ENCODE measurements at regions not wholly inside any gene's neighbourhood (a gene's known extent, or its start where the extent isn't known, plus 50 kb on each side); places are given as distances from the start of the nearest gene placed in this dataset.
"Not testable (repeated sequence)": the region's sequence is repeated elsewhere in the genome, so short reads cannot be mapped to it uniquely, and the experiment has no call there.

GRCh38 chr6:56839533-56840183 lies 115.2 kb upstream of the BEND6 start:
- no peak for DNase-seq (ENCODE audit: low read depth in 2 of 3, low spot score in 2 of 3)

DNA sequence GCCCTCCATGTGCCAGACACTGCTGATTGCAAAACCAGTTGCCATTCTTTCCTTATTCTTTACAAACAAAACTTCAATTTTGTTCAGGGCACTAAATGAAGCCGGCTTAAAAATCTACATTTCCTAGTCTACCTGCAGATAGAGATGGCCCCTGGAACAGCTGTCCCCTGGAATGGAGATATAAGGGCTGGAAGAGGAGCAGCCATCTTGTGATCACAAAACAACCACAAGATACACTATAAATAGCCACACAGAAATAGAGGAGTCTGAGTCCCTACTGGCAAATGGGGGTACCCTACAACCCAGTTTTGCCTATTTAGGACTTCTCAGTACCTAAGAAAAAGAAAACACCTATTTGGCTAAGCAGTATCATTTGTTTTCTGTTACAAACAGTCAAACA lies 115.9 kb upstream of the BEND6 start:
- no peak for DNase-seq (ENCODE audit: low read depth in 2 of 3, low spot score in 2 of 3)

- no peak for DNase-seq (ENCODE audit: low read depth in 2 of 3, low spot score in 2 of 3)
Observed at GRCh38 chr6:56838016-56838555, 116.8 kb upstream of the BEND6 start.

DNA sequence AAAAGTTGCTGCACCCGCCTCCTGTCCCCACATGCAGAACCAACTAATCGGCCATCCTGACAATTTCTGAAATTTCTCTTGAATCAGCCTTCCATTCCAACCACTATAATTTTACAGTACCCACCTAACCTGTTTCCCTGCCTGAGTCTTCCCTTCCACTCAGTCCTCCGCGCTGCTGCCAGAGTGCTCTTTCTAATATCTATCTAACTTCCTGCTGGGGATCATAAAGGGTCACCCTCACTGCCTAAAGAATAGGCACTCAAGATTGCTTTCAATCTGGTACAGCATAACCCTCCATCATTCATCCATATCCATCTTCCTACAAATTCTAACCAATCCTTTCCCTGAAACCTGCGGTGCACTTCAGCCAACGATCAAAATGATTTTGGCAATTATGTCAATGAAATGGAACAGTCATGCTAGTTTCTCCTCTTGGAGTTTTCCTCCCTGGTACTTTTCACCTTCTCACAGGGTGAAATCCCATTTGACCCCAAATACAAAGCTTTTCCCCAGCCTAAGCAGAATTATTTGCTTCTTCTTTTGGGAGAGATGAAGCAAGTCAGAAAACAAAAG lies 117.5 kb upstream of the BEND6 start:
- DNase-seq (ENCODE audit: low read depth in 2 of 3, low spot score in 2 of 3) = no peak

DNA sequence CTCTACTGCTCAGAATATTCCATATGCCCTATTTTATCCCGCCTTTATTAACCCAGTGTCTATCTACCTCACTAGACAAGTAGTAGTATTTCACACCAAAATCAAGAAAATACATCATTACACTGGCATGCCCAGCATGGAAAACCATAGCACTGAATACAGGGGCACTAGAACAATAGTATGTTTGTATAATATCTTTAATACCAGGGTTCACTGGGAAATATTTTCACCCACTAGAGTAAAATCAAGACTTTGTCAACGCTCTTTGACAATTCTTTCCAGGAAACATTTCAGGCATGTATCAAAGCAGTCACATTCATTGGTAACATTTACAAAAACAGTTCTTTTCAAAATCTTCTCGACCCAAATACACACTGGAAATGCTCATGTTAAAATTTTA lies 119.3 kb upstream of the BEND6 start:
- DNase-seq (ENCODE audit: low read depth in 2 of 3, low spot score in 2 of 3) = no peak

- DNase-seq (ENCODE audit: low read depth in 2 of 3, low spot score in 2 of 3) = no peak
Observed at GRCh38 chr6:56833873-56834272, 121.0 kb upstream of the BEND6 start.

DNA sequence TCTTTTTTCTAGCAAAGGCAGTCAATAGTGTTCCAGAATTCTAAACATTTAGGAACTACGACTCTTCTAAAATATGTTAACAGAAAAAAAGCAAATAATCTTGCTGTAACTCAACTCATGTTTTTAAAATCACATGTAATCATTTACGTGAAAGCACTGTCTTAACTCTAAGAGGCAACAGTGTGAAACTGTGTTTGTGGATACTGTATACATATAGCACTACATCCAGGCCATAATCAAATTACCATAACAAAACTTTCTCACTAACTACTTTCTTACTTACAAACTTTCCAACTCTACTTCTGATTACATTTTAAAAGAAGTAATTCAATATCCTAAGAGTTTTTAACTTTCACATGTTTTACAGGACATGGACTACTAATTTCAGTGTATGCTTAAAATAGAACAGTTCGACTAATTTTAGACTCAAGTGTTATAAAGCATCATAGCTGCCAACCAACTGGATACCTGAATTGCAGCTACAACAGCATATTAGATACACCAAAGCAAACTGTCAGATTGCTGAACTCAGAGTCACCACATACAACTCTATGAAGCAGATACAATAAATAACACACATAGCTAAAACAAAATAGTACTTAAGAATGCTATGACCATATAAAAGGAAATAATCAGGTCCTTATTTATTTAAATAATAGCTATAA lies 121.6 kb upstream of the BEND6 start:
- DNase-seq (ENCODE audit: low read depth in 2 of 3, low spot score in 2 of 3) = no peak

DNA sequence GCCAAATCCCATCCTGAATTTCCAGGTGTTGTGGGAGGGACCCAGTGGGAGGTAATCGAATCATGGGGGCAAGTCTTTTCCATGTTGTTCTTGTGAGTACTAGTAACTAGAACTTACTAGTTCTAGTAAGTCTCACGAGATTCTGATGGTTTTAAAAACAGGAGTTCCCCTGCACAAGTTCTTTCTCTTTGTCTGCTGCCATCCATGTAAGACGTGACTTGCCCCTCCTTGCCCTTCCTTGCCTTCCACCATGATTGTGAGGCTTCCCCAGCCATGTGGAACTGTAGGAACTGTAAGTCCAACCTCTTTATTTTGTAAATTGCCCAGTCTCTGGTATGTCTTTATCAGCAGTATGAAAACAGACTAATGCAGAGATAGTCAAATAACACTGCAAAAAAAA lies 122.7 kb upstream of the BEND6 start:
- no peak for DNase-seq (ENCODE audit: low read depth in 2 of 3, low spot score in 2 of 3)

DNA sequence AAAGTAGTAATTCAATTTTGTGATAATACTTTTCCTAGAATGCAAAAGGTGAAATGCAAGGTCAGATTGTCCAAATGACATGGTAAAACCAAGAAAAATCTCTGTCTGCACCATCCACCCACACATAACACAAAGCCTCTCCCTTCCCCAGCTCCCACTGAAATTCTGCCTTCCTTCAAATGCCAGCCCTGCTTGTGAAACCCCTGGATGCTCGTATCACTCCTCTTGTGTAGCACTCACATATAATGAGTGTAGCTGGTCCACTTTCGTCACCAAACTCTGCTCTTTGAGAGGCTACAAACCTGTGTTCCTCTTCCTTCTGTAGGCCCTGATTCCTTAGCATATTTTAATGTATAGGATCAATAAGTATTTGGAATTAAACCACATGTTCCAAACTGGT lies 123.6 kb upstream of the BEND6 start:
- no peak for DNase-seq (ENCODE audit: low read depth in 2 of 3, low spot score in 2 of 3)

DNA sequence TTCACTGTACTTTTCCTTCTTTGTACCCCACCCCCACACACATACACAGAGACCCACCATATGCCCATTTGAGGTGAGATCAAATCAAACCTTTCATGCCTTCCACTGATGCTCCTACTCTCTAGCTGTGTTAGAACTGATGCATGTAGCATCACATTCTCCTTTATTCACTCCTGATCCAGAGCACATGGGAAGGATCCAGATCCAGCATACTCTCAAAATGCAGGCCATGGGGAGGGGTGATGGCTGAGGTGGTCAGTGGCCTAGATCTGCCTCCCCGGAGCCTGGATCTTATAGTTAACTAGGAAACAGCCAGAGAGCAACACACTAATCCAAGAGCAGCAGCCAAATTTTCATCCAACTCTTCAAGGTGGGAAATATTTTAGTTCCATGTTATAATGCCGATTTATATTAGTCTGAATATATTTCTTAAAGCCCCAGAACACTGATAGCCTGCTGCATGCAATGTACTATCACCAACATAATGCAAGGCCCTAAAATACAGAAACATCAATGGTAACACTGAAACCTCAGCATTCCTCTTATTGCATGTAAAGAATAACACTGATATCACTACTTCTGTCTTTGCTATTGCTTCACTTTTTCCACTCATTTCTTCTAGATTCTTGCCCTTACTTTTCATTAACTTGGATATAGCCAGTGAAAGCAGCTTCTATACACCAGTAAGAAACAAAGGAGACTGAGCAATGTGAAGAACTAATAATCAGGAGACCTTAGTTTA lies 126.8 kb upstream of the BEND6 start:
- DNase-seq (ENCODE audit: low read depth in 2 of 3, low spot score in 2 of 3) = no peak

DNA sequence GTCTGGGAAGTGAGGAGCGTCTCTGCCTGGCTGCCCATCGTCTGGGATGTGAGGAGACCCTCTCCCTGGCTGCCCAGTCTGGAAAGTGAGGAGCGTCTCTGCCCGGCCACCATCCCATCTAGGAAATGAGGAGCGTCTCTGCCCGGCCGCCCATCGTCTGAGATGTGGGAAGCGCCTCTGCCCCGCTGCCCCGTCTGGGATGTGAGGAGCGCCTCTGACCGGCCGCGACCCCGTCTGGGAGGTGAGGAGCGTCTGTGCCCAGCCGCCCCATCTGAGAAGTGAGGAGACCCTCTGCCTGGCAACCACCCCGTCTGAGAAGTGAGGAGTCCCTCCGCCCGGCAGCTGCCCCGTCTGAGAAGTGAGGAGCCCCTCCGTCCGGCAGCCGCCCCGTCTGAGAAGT lies 130.5 kb upstream of the BEND6 start:
- DNase-seq (ENCODE audit: low read depth in 2 of 3, low spot score in 2 of 3) = not testable (repeated sequence)

GRCh38 chr6:56821005-56821432 lies 133.9 kb upstream of the BEND6 start:
- DNase-seq (ENCODE audit: low read depth in 2 of 3, low spot score in 2 of 3) = no peak

DNA sequence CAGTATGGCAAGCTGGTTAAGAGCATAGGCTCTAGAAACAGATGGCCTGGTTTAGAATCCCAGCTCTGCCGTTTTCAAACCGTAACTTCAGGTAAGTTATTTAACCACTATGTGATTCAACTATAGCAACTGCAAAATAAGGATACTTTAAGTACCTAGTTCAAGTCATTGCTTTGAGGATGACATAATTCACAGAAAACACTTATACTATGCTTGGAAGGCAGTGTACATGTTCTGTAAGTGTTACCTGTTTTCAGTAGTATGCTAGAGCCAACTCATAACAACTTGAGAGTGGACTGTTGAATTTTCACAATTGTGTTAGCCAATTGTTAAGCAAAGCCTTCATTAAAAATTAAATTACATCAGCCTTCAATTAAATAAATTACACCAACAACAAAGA lies 134.8 kb upstream of the BEND6 start:
- DNase-seq (ENCODE audit: low read depth in 2 of 3, low spot score in 2 of 3) = no peak

GRCh38 chr6:56819604-56820003 lies 135.3 kb upstream of the BEND6 start:
- no peak for DNase-seq (ENCODE audit: low read depth in 2 of 3, low spot score in 2 of 3)

DNA sequence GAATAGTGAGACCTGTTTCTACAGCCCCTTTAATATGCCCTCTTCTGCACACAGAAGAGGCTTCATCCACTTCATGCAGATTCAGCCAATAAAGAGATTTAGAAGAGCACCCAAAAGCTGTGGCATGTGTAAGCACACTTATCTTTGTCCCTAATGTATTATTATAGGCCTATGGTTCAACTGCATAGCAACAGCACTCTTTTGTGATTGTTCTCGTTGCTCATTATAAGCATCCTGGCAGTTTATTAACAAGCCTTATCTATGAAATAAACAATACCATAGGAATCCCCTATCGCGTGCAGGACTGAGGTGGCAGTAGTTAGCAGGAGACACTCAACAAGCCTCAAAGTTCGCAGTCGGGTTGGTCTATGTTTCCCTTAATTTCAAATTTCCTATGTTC lies 138.5 kb upstream of the BEND6 start:
- no peak for DNase-seq (ENCODE audit: low read depth in 2 of 3, low spot score in 2 of 3)

GRCh38 chr6:56815436-56815835 lies 139.5 kb upstream of the BEND6 start:
- DNase-seq (ENCODE audit: low read depth in 2 of 3, low spot score in 2 of 3) = no peak

DNA sequence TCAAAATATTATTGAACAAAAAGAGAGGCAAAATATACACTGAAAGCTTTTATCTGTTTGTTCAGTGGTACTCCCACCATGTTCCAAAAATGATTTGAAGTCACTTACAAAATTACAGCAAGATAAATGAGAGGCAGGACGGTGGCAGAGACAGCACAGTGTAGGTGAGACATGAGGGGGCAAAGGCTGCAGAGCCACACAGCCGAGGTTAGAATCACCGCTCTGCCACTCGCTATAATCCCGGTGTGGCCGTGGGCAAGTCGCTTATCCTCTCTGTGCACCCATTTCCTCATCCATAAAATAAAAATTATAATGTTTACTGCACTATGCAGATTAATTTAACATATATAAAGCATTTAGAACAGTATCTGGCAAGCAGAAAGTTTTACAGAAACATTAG lies 140.1 kb upstream of the BEND6 start:
- no peak for DNase-seq (ENCODE audit: low read depth in 2 of 3, low spot score in 2 of 3)

GRCh38 chr6:56814308-56814707 lies 140.6 kb upstream of the BEND6 start:
- no peak for DNase-seq (ENCODE audit: low read depth in 2 of 3, low spot score in 2 of 3)

DNA sequence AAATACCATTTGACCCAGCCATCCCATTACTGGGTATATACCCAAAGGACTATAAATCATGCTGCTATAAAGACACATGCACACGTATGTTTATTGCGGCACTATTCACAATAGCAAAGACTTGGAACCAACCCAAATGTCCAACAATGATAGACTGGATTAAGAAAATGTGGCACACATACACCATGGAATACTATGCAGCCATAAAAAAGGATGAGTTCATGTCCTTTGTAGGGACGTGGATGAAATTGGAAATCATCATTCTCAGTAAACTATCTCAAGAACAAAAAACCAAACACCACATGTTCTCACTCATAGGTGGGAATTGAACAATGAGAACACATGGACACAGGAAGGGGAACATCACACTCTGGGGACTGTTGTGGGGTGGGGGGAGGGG lies 142.1 kb upstream of the BEND6 start:
- not testable (repeated sequence) for DNase-seq (ENCODE audit: low read depth in 2 of 3, low spot score in 2 of 3)

DNA sequence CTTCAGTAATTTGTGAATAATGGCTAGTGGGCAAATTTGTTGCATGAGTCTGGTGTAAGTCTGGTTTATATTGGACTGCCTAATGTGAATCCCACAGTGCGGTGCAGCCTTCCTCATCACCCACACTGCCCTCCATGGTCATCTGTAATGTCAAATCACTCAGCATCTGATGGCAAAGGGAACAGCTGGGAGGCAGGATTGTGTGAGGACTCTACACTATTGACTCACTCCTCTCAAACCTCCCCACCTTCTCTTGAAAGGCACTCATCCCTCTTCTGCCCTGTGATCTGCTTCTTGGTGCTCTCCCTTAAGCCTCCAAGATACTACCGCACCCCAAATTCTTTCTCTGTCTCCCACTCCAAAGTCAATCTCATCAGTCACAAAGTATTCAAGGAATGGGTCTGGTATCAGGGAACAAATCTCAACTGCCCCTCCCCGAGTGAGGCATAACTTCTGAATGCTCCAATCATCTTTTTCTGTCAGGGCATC lies 146.0 kb upstream of the BEND6 start:
- no peak for DNase-seq (ENCODE audit: low read depth in 2 of 3, low spot score in 2 of 3)

GRCh38 chr6:56807989-56808337 lies 146.9 kb upstream of the BEND6 start:
- no peak for DNase-seq (ENCODE audit: low read depth in 2 of 3, low spot score in 2 of 3)
